Skin epidermis (tissue), 12 donors: ENCODE measurements at regions not wholly inside any gene's neighbourhood (a gene's known extent, or its start where the extent isn't known, plus 50 kb on each side); places are given as distances from the start of the nearest gene placed in this dataset.

Source experiments
- H3K27ac ChIP-seq, 21 experiments: fragments of 200-600 bp; sonication (generic) in 11 of 21; one replicate each; pipeline ENCODE4 v1.5.0; 2020; ENCODE audit warnings: mild to moderate bottlenecking in 3 of 21, inconsistent platforms in 2 of 21, moderate library complexity in 2 of 21
- H3K4me3 ChIP-seq, 7 experiments: fragments of 200-600 bp; sonication (generic) in 2 of 7; one replicate each; pipeline ENCODE4 v1.5.0; 2020; ENCODE audit warnings: inconsistent platforms in 2 of 7, mild to moderate bottlenecking in 2 of 7, moderate library complexity in 1 of 7

- H3K27ac ChIP-seq = no peak overlapping the region
- no peak overlapping the region for H3K4me3 ChIP-seq
Observed at GRCh38 chr6:102390541-102390940, 997.0 kb downstream of the GRIK2 start.

DNA sequence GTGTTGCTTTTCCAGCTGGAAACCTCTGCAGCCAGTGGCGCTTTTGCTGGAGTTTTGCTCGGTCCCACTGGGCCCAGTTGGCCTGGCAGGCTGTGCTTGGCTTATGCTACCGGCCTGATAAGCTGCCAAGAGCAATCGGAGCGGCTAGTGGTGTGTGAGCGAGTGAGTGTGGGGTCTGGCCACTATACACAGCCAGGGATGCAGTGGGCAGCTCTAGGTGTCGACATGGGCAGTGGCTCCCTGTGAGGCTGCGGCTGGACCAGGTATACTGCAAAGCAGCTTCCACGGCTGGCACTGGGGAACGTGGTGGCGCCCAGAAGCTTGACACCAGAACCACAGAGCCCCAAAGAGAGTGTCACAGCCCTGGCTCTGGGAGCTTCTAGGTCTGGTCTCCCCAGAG is 996.5 kb downstream of the GRIK2 start:
- Histone ChIP-seq H3K4me3 (no peak overlapping the region), H3K27ac (no peak overlapping the region)

- H3K4me3 ChIP-seq = no peak overlapping the region
- no peak overlapping the region for H3K27ac ChIP-seq
Observed at GRCh38 chr6:102387326-102388033, 994.0 kb downstream of the GRIK2 start.

DNA sequence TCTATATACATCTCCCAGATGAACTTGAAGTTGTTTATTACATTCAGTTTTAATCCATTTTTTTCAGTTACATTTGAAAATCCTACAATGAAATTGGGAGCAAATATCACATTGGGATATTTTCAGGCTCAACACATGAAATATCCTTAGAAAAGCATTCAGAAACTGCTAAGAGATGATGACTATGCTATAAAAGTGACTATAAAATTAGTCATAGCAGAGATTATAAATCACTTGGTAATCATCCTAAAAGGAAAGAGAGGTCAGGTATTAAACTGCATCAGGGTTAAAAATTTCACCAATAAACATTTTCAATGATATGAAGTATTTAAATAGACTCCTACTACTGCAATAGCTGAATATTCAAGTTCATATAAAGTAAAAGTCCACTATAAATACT is 987.7 kb downstream of the GRIK2 start:
- Histone ChIP-seq H3K27ac (no peak overlapping the region), H3K4me3 (no peak overlapping the region)

GRCh38 chr6:102356170-102356569 is 962.7 kb downstream of the GRIK2 start:
- Histone ChIP-seq H3K4me3 (no peak overlapping the region), H3K27ac (no peak overlapping the region)

GRCh38 chr6:102355578-102355977 is 962.1 kb downstream of the GRIK2 start:
- Histone ChIP-seq H3K27ac (no peak overlapping the region), H3K4me3 (no peak overlapping the region)

DNA sequence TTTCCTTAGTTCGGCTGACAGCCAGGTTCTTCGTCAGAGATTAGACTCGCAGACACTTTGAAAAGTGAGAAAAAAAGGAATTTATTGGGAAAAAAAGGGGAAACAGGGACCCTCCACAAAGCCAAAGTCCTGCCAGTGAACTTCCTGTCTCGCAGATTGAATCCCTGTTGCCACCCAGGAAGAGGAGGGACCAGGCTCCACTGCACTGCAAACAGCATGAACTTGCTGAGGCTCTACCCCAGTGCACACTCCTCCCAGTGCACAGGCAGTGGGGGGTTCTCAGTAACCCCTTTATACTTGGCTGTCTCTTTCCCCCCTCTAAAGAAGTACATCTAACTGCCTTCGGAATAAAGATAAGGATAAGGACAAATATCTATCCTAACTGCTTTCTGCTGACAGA is 959.0 kb downstream of the GRIK2 start:
- no peak overlapping the region for H3K27ac ChIP-seq
- no peak overlapping the region for H3K4me3 ChIP-seq

DNA sequence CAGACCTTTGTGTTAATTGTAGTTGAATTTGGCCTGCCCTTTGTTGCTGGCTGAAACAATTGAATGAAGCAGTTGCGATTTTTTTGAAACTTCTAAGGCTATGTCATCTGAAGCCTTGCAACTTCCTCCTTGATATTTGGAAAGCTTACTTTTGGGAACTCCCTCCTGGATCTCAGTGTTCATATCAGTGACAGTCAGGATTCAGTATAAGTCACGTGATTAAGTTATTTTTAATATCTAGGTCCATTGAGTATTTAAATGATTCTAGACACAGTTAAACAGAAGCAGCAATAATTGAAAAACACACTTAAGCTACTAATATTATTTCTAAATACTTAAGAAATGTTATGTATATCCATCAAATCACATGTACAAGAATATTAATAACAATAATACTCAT is 951.3 kb downstream of the GRIK2 start:
- no peak overlapping the region for H3K27ac ChIP-seq
- no peak overlapping the region for H3K4me3 ChIP-seq

GRCh38 chr6:102340311-102340710 is 946.8 kb downstream of the GRIK2 start:
- no peak overlapping the region for H3K4me3 ChIP-seq
- H3K27ac ChIP-seq = no peak overlapping the region

GRCh38 chr6:102333736-102334135 is 940.2 kb downstream of the GRIK2 start:
- H3K27ac ChIP-seq = no peak overlapping the region
- no peak overlapping the region for H3K4me3 ChIP-seq

DNA sequence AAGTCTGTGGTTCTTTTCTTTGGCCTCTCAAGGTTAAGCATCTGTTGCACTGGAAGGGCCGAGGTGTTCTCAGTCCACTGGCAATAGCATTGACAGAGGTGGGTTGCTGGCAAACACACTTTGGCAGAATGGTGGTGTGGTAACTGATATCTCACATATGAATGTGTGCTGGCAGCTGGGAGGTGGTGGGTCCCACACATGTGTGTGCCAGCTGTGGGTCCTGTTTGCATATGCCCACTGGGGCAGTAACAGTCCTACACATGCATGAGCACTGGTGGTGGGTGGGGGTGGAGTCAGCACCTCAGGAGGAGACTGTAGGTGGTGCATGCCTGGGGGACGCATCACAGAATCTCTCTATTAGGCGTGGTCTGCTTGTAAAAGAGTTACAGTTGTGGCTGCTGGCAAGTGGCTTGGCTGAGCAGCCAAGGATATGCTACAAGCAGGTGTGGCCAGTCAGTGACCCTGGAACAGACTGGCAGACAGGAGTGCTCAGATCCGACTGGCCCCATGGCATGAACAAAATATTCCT is 934.3 kb downstream of the GRIK2 start:
- H3K27ac ChIP-seq = no peak overlapping the region
- no peak overlapping the region for H3K4me3 ChIP-seq

DNA sequence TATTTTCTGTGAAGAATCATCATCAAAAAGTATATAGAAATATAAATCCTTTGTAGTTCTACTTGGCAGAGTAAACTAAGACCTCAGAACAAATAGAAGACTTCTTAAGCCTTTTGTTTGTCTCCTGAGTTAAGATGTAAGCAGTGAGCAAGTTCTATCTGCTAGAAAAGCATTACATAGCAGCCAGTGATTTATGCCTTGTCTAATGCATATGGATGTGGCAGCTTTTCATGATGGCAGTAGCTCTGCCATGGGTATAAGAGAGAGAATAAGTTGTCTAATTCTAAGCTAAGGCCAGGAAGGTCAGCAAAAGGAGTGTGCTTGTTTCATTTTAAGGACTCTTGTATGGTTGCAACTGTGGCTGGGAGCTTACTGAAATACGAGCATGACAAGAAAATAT is 920.2 kb downstream of the GRIK2 start:
- no peak overlapping the region for H3K27ac ChIP-seq
- H3K4me3 ChIP-seq = no peak overlapping the region

GRCh38 chr6:102309700-102310099 is 916.2 kb downstream of the GRIK2 start:
- no peak overlapping the region for H3K27ac ChIP-seq
- no peak overlapping the region for H3K4me3 ChIP-seq

- no peak overlapping the region for H3K27ac ChIP-seq
- H3K4me3 ChIP-seq = no peak overlapping the region
Observed at GRCh38 chr6:102300350-102300749, 906.8 kb downstream of the GRIK2 start.

DNA sequence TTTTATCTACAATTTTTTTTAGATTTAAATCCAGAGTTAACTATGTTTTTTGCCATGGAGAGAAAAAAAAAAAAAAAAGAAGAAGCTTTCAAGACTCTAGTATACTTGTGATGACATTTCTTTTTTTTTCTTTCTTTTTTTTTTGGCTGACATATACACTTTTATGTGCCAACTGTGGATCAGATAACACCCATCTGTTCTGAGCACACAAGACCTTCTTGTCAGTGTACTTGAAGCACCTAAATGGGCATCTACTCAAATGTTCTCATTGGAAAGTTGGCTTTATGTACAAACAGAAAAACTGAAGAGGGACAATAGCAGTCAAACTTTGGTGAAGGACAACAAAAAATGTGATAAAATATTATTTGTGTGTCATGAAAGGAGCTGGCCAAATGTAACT is 904.5 kb downstream of the GRIK2 start:
- Histone ChIP-seq H3K4me3 (no peak overlapping the region), H3K27ac (no peak overlapping the region)
